Stomach (tissue), 4 donors: ENCODE measurements at regions not wholly inside any gene's neighbourhood (a gene's known extent, or its start where the extent isn't known, plus 50 kb on each side); places are given as distances from the start of the nearest gene placed in this dataset.

ENCODE experiments used
- CTCF ChIP-seq, 7 experiments: fragments of 450-650 bp in 4 of 7; fragments of 200-600 bp in 3 of 7; sonication (generic) in 3 of 7; IDR thresholded peaks; one replicate each; pipeline ENCODE4 v1.5.1; 2016 to 2019; ENCODE audit warnings: antibody characterized with exemption in 7 of 7, control low read depth in 2 of 7, mild to moderate bottlenecking in 1 of 7
- POLR2A ChIP-seq, 4 donors: fragments of 450-650 bp; IDR thresholded peaks; one replicate each; pipeline ENCODE4 v1.6.1; 2016; ENCODE audit warnings: antibody characterized with exemption in 4 of 4, control low read depth in 2 of 4, mild to moderate bottlenecking in 1 of 4, moderate library complexity in 1 of 4

- TF ChIP-seq CTCF (IDR thresholded peaks at IDR 0.05) (no peak), POLR2A (IDR thresholded peaks at IDR 0.05) (no peak)
These were observed 978.3 kb downstream of the BCL11A start for GRCh38 chr2:59575191-59575590.
